B cell (primary cell): ENCODE measurements at regions not wholly inside any gene's neighbourhood (a gene's known extent, or its start where the extent isn't known, plus 50 kb on each side); places are given as distances from the start of the nearest gene placed in this dataset.

ENCODE experiments used
- CTCF ChIP-seq: fragments of 200-600 bp; IDR thresholded peaks from one replicate; pipeline ENCODE4 v1.8.0; 2022; ENCODE audit warnings: antibody characterized with exemption, mild to moderate bottlenecking
- EZH2 ChIP-seq: IDR thresholded peaks from 2 replicates; pipeline ENCODE4 v1.6.1; 2012; ENCODE audit warnings: borderline replicate concordance, low read depth, mild to moderate bottlenecking, moderate library complexity, low read length; ENCODE audit not compliant: insufficient read depth, poor library complexity, severe bottlenecking

GRCh38 chr10:43922335-43923280 lies 273.9 kb upstream of the ZNF32 start:
- no peak for TF ChIP-seq EZH2
- no peak for TF ChIP-seq CTCF
